Mesenchymal stem cell (in vitro differentiated cells and primary cell): ENCODE measurements at regions not wholly inside any gene's neighbourhood (a gene's known extent, or its start where the extent isn't known, plus 50 kb on each side); places are given as distances from the start of the nearest gene placed in this dataset.

Experiments
- DNase-seq: peaks from one replicate; pipeline ENCODE4 v3.0.0-alpha.2; 2013
- H2AFZ ChIP-seq: one replicate; pipeline ENCODE4 v1.6.1; 2013; ENCODE audit warnings: low read depth, mild to moderate bottlenecking, control low read depth, inconsistent platforms, low read length, moderate library complexity
- H2AK5ac ChIP-seq: 2 replicates; pipeline ENCODE4 v1.6.1; 2013; ENCODE audit warnings: low read length, moderate library complexity, mild to moderate bottlenecking, inconsistent platforms; ENCODE audit not compliant: severe bottlenecking
- H2BK120ac ChIP-seq: one replicate; pipeline ENCODE4 v1.6.1; 2013; ENCODE audit warnings: low read depth, mild to moderate bottlenecking, inconsistent platforms, low read length, moderate library complexity
- H2BK12ac ChIP-seq, 2 experiments: one replicate each; pipeline ENCODE4 v1.6.1; 2013; ENCODE audit warnings: inconsistent platforms in 2 of 2, low read length in 2 of 2, mild to moderate bottlenecking in 2 of 2, moderate library complexity in 2 of 2, control low read depth in 1 of 2
- H2BK15ac ChIP-seq: one replicate; pipeline ENCODE4 v1.6.1; 2013; ENCODE audit warnings: mild to moderate bottlenecking, low read depth, inconsistent platforms; ENCODE audit not compliant: poor library complexity, severe bottlenecking
- H2BK5ac ChIP-seq: 2 replicates; pipeline ENCODE4 v1.6.1; 2013; ENCODE audit warnings: low read depth, mild to moderate bottlenecking, low read length, control low read depth, inconsistent platforms; ENCODE audit not compliant: poor library complexity, severe bottlenecking
- H3K14ac ChIP-seq, 2 experiments: one replicate each; pipeline ENCODE4 v1.6.1; 2013; ENCODE audit warnings: inconsistent platforms in 2 of 2, low read length in 2 of 2, control low read depth in 1 of 2, mild to moderate bottlenecking in 1 of 2, moderate library complexity in 1 of 2
- H3K18ac ChIP-seq, 2 experiments: one replicate each; pipeline ENCODE4 v1.6.1; 2013; ENCODE audit warnings: inconsistent platforms in 2 of 2, low read length in 2 of 2, control low read depth in 1 of 2, low read depth in 1 of 2, mild to moderate bottlenecking in 1 of 2
- H3K23ac ChIP-seq, 2 experiments: one replicate each; pipeline ENCODE4 v1.6.1; 2013; ENCODE audit warnings: inconsistent platforms in 2 of 2, low read length in 2 of 2, mild to moderate bottlenecking in 2 of 2, moderate library complexity in 2 of 2, control low read depth in 1 of 2
- H3K27ac ChIP-seq: 2 replicates; pipeline ENCODE4 v1.5.1; 2013; ENCODE audit warnings: mild to moderate bottlenecking, moderate library complexity, low read length, control low read depth, inconsistent platforms; ENCODE audit not compliant: poor library complexity, severe bottlenecking
- H3K27me3 ChIP-seq, 2 experiments: 2 replicates each; pipeline versions ENCODE4 v1.6.1 to v1.7.0; 2013; ENCODE audit warnings: low read length in 2 of 2, mild to moderate bottlenecking in 2 of 2, moderate library complexity in 2 of 2, control low read depth in 1 of 2, inconsistent platforms in 1 of 2; ENCODE audit not compliant: control insufficient read depth in 1 of 2, insufficient read depth in 1 of 2
- H3K36me3 ChIP-seq, 2 experiments: 2 replicates each; pipeline versions ENCODE4 v1.6.1 to v1.7.0; 2013; ENCODE audit warnings: low read length in 2 of 2, control low read depth in 1 of 2, inconsistent platforms in 1 of 2, low read depth in 1 of 2, mild to moderate bottlenecking in 1 of 2; ENCODE audit not compliant: insufficient read depth in 2 of 2, control insufficient read depth in 1 of 2
- H3K4ac ChIP-seq, 2 experiments: one replicate each; pipeline ENCODE4 v1.6.1; 2013; ENCODE audit warnings: inconsistent platforms in 2 of 2, low read length in 2 of 2, mild to moderate bottlenecking in 2 of 2, moderate library complexity in 2 of 2, control low read depth in 1 of 2, low read depth in 1 of 2
- H3K4me1 ChIP-seq: 2 replicates; pipeline ENCODE4 v1.6.1; 2013; ENCODE audit warnings: low read depth, low read length, control low read depth; ENCODE audit not compliant: control insufficient read depth, insufficient read depth
- H3K4me2 ChIP-seq: 2 replicates; pipeline ENCODE4 v1.6.1; 2013; ENCODE audit warnings: low read length, mild to moderate bottlenecking, inconsistent platforms; ENCODE audit not compliant: poor library complexity, severe bottlenecking
- H3K4me3 ChIP-seq, 2 experiments: 2 replicates each; pipeline versions ENCODE4 v1.5.1 to v1.7.0; 2013; ENCODE audit warnings: low read length in 2 of 2, mild to moderate bottlenecking in 2 of 2, control low read depth in 1 of 2, low read depth in 1 of 2; ENCODE audit not compliant: insufficient read depth in 1 of 2
- H3K79me1 ChIP-seq: replicated peaks from 2 replicates; pipeline ENCODE4 v1.6.1; 2013; ENCODE audit warnings: mild to moderate bottlenecking, control low read depth, low read length, inconsistent platforms; ENCODE audit not compliant: poor library complexity, severe bottlenecking
- H3K9ac ChIP-seq: 2 replicates; pipeline ENCODE4 v1.7.0; 2013; ENCODE audit warnings: mild to moderate bottlenecking, low read length, moderate library complexity
- H3K9me3 ChIP-seq: 2 replicates; pipeline ENCODE4 v1.7.0; 2013; ENCODE audit warnings: mild to moderate bottlenecking, low read length; ENCODE audit not compliant: control insufficient read depth
- H4K8ac ChIP-seq: one replicate; pipeline ENCODE4 v1.6.1; 2013; ENCODE audit warnings: inconsistent platforms, mild to moderate bottlenecking, low read length, moderate library complexity
- H4K91ac ChIP-seq: one replicate; pipeline ENCODE4 v1.6.1; 2013; ENCODE audit warnings: mild to moderate bottlenecking, low read length, inconsistent platforms
- WGBS: methylation state at CpG from one replicate; pipeline ENCODE4 v1.1.7; 2013; ENCODE audit warnings: mixed read lengths; 5-methylcytosine and 5-hydroxymethylcytosine counted together

DNA sequence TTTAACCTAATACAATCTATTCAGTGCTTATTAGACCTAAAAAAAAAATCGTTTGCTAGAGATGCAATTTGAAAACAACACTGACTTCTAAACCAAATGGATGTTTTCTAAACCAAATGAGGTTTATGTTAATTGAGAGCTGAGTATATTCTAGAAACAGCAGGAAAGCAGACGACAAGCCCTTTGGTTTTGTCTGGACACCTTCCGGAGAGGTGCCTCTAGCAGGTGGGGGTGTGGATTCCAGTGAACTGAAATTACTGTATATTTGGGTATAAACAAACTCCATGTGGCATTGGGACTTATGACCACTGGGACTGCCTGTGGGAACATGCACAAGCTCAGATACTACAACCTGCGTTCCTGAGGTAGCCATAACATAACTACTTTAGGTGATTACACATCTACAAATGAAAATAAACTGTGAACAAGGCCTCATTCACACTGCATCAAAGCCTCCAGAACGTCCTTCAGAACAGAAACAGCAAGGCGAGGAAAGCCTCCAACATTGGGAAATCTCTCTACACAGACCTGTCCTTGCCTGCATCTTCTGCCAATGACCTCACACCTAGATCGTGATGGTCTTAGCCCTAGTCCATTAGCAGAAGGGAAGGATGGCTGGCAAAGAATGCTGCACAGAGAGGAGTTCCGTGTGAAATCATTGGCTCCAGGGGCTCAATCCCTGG is 206.8 kb upstream of the FOXQ1 start:
- Histone ChIP-seq H2BK5ac (no peak overlapping the region), H2BK120ac (no peak overlapping the region), H3K4ac (no peak overlapping the region), H3K9me3 (no peaks in the 10 kb centered on the region), H3K27me3 (peaks cover 8 to 28% of the 10 kb centered on the region in 2 experiments), H4K8ac (no peak overlapping the region), H2BK12ac (no peak overlapping the region), H3K23ac (no peak overlapping the region), H3K14ac (no peak overlapping the region), H4K91ac (no peak overlapping the region), H3K4me3 (no peak overlapping the region), H2AFZ (no peak overlapping the region), H2BK15ac (no peak overlapping the region), H3K18ac (no peak overlapping the region), H3K79me1 (no peaks in the 10 kb centered on the region), H3K9ac (no peak overlapping the region), H3K4me2 (no peak overlapping the region), H3K27ac (no peak overlapping the region), H3K4me1 (no peaks in the 10 kb centered on the region), H3K36me3 (no peaks in the 10 kb centered on the region), H2AK5ac (no peak overlapping the region)
- WGBS = 71% methylated on average over 7 of the region's 8 CpGs
- DNase-seq = no peak

- H3K18ac ChIP-seq = no peak overlapping the region
- H3K14ac ChIP-seq = no peak overlapping the region
- no peaks in the 10 kb centered on the region for H3K79me1 ChIP-seq
- H3K4me1 ChIP-seq = no peaks in the 10 kb centered on the region
- H2BK5ac ChIP-seq = no peak overlapping the region
- H3K4ac ChIP-seq = no peak overlapping the region
- H3K4me2 ChIP-seq = no peak overlapping the region
- H2AFZ ChIP-seq = no peak overlapping the region
- WGBS = 64% methylated on average over 6 of the region's 7 CpGs
- no peak overlapping the region for H3K9ac ChIP-seq
- H3K36me3 ChIP-seq = no peaks in the 10 kb centered on the region
- H4K91ac ChIP-seq = no peak overlapping the region
- H2AK5ac ChIP-seq = no peak overlapping the region
- no peak for DNase-seq
- H3K4me3 ChIP-seq = no peak overlapping the region
- no peak overlapping the region for H3K27ac ChIP-seq
- H4K8ac ChIP-seq = no peak overlapping the region
- no peak overlapping the region for H2BK12ac ChIP-seq
- no peak overlapping the region for H2BK15ac ChIP-seq
- H3K9me3 ChIP-seq = no peaks in the 10 kb centered on the region
- peaks cover 8 to 36% of the 10 kb centered on the region in 2 experiments for H3K27me3 ChIP-seq
- H3K23ac ChIP-seq = no peak overlapping the region
- H2BK120ac ChIP-seq = no peak overlapping the region
Measured at GRCh38 chr6:1103945-1104623, 207.8 kb upstream of the FOXQ1 start.

DNA sequence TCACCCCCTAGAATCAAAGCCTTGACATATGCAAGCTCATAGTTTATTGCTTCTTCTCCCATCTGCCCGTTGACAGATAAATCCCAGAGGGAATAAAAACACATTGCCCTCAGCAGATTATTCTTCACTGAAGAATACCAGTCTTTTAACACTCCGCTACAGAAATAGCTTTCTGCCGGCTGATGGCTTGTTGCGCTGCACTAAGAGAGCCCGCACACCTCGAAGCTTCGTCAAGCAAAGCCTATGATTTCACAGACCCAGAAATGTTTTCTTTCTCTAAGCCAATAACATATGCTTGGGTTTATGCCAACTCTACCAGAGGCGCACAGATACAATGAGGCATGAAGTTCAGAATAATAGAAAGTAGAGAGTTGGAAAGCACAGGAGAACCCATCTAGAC is 208.9 kb upstream of the FOXQ1 start:
- 89% methylated on average over 8 of the region's 8 CpGs for WGBS
- no peak overlapping the region for H4K8ac ChIP-seq

DNA sequence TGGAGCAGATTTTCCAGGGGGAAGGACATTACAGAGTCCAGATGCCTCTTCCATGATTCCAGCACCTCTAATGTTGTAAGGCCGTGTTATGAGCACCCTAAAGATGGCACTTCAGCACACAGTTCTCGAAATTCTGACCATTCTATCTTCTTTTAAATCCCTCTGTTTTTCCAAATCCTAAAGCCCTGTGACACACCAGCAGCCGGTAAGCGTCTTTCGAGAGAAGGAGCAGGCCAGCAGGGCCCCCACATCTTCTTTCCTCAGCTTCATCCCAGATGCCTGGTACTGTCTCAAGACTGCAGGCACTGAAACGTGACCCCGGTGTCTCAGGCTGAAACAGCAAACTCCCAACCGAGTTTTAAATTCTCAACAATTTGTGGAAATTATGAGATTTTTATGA is 211.6 kb upstream of the FOXQ1 start:
- H2BK12ac ChIP-seq = no peak overlapping the region
- no peak overlapping the region for H3K27ac ChIP-seq
- H3K4me2 ChIP-seq = no peak overlapping the region
- no peaks in the 10 kb centered on the region for H3K36me3 ChIP-seq
- no peak overlapping the region for H3K9ac ChIP-seq
- H3K4ac ChIP-seq = no peak overlapping the region
- H2BK15ac ChIP-seq = no peak overlapping the region
- H3K79me1 ChIP-seq = no peaks in the 10 kb centered on the region
- no peak overlapping the region for H4K91ac ChIP-seq
- H3K18ac ChIP-seq = no peak overlapping the region
- no peaks in the 10 kb centered on the region for H3K9me3 ChIP-seq
- H2AK5ac ChIP-seq = no peak overlapping the region
- no peak overlapping the region for H2BK120ac ChIP-seq
- H2BK5ac ChIP-seq = no peak overlapping the region
- no peak overlapping the region for H3K4me3 ChIP-seq
- peaks cover 8 to 38% of the 10 kb centered on the region in 2 experiments for H3K27me3 ChIP-seq
- no peak overlapping the region for H2AFZ ChIP-seq
- DNase-seq = no peak
- H3K4me1 ChIP-seq = no peaks in the 10 kb centered on the region
- 88% methylated on average over 8 of the region's 8 CpGs for WGBS
- no peak overlapping the region for H3K14ac ChIP-seq
- no peak overlapping the region for H3K23ac ChIP-seq
- H4K8ac ChIP-seq = no peak overlapping the region

More for the DNA sequence above, 208.9 kb upstream of the FOXQ1 start:
- H3K9ac ChIP-seq = no peak overlapping the region
- H2AFZ ChIP-seq = no peak overlapping the region
- no peaks in the 10 kb centered on the region for H3K36me3 ChIP-seq
- H4K91ac ChIP-seq = no peak overlapping the region
- H2BK12ac ChIP-seq = no peak overlapping the region
- H3K4me3 ChIP-seq = no peak overlapping the region
- H2BK120ac ChIP-seq = no peak overlapping the region
- H3K4me2 ChIP-seq = no peak overlapping the region
- H3K27ac ChIP-seq = no peak overlapping the region
- no peak overlapping the region for H2BK15ac ChIP-seq
- H3K14ac ChIP-seq = no peak overlapping the region
- peaks cover 8 to 38% of the 10 kb centered on the region in 2 experiments for H3K27me3 ChIP-seq
- H3K79me1 ChIP-seq = no peaks in the 10 kb centered on the region
- no peak overlapping the region for H3K4ac ChIP-seq
- H2BK5ac ChIP-seq = no peak overlapping the region
- H2AK5ac ChIP-seq = no peak overlapping the region
- no peaks in the 10 kb centered on the region for H3K9me3 ChIP-seq
- no peaks in the 10 kb centered on the region for H3K4me1 ChIP-seq
- no peak overlapping the region for H3K23ac ChIP-seq
- no peak for DNase-seq
- no peak overlapping the region for H3K18ac ChIP-seq
